Liver (tissue), 3 donors: ENCODE measurements at regions not wholly inside any gene's neighbourhood (a gene's known extent, or its start where the extent isn't known, plus 50 kb on each side); places are given as distances from the start of the nearest gene placed in this dataset.

Experiments used
- GABPA ChIP-seq, 2 donors: IDR thresholded peaks in 1 of 2; conservative IDR thresholded peaks in 1 of 2; 2 replicates each; pipeline ENCODE4 v1.6.1; 2016; ENCODE audit warnings: antibody characterized with exemption in 2 of 2, mild to moderate bottlenecking in 1 of 2, moderate library complexity in 1 of 2
- HNF4A ChIP-seq, 2 donors: conservative IDR thresholded peaks; 2 replicates each; pipeline ENCODE4 v1.6.1; 2016; ENCODE audit warnings: antibody characterized with exemption in 2 of 2, mild to moderate bottlenecking in 2 of 2
- RAD21 ChIP-seq, 2 donors: IDR thresholded peaks; 2 replicates each; pipeline ENCODE4 v1.6.1; 2016; ENCODE audit warnings: antibody characterized with exemption in 2 of 2, mild to moderate bottlenecking in 2 of 2
- TF ChIP-seq, protein P1 (sequence below): fragments of 150-350 bp; IDR thresholded peaks from 2 replicates; pipeline ENCODE4 v1.5.1; 2017; ENCODE audit warnings: improper control_type of control experiment, low read depth, low read length; ENCODE audit not compliant: missing input control
- TF ChIP-seq, protein P2 (sequence below): IDR thresholded peaks from 2 replicates; pipeline ENCODE4 v1.6.1; 2016; ENCODE audit warnings: antibody characterized with exemption
- donor health status: healthy.
- donor health status: healthy.

DNA sequence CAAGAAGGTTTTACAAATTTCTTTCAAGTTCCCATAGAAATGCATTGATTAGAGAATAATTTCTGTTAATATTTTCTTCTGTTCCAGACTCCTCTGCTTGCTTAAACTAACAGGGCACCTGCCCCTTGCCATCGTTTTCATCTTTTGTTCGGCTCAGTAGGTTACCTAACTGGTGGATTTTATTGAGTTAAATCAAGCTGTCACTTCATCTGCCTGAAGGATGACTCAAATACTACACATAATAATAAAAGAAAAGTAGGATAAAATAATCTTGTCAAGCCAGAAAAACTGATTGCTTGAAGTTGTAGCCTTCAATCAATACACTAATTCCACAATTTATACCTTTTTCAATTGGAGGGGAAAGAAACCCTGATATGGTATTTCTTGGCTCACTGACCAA lies 234.0 kb downstream of the NR4A2 start:
- TF ChIP-seq, protein P1, sequence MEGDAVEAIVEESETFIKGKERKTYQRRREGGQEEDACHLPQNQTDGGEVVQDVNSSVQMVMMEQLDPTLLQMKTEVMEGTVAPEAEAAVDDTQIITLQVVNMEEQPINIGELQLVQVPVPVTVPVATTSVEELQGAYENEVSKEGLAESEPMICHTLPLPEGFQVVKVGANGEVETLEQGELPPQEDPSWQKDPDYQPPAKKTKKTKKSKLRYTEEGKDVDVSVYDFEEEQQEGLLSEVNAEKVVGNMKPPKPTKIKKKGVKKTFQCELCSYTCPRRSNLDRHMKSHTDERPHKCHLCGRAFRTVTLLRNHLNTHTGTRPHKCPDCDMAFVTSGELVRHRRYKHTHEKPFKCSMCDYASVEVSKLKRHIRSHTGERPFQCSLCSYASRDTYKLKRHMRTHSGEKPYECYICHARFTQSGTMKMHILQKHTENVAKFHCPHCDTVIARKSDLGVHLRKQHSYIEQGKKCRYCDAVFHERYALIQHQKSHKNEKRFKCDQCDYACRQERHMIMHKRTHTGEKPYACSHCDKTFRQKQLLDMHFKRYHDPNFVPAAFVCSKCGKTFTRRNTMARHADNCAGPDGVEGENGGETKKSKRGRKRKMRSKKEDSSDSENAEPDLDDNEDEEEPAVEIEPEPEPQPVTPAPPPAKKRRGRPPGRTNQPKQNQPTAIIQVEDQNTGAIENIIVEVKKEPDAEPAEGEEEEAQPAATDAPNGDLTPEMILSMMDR: no peak
- TF ChIP-seq RAD21 (IDR thresholded peaks at IDR 0.05) (no peak), GABPA (IDR thresholded peaks at IDR 0.05 in 1 of 2, conservative IDR thresholded peaks at IDR 0.05 in 1 of 2) (no peak), HNF4A (conservative IDR thresholded peaks at IDR 0.05) (no peak)
- TF ChIP-seq, protein P2, sequence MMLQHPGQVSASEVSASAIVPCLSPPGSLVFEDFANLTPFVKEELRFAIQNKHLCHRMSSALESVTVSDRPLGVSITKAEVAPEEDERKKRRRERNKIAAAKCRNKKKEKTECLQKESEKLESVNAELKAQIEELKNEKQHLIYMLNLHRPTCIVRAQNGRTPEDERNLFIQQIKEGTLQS: no peak
